HepG2 (cell line): ENCODE measurements at regions not wholly inside any gene's neighbourhood (a gene's known extent, or its start where the extent isn't known, plus 50 kb on each side); places are given as distances from the start of the nearest gene placed in this dataset.

Experiments
- ATAC-seq: fragments of 200-7000 bp; cut with Tn5 transposase; 3 replicates; pipeline ENCODE4 v1.9.1; 2020; ENCODE audit warnings: mild to moderate bottlenecking, moderate library complexity
- BruUV-seq: library from RNA; stranded (reverse); fragments of 400-500 nt; replicated peaks from 2 replicates; lab custom pipeline; 2021; lab: Mats Ljungman, UMichigan
- CTCF ChIA-PET: fragments of 300-600 bp; formaldehyde crosslinking; extraction: SDS; loops from one replicate; lab custom pipeline; 2021; ENCODE audit warnings: low total read pairs, inconsistent platforms, low intra/inter-chr PET ratio; lab: Yijun Ruan, JAX
- POLR2A ChIA-PET: fragments of 350-600 bp; sonication (Branson Sonifier 250); formaldehyde crosslinking; loops from one replicate; lab custom pipeline; 2020; ENCODE audit warnings: antibody characterized with exemption, inconsistent platforms; lab: Yijun Ruan, JAX
- DNase-seq: peaks from one replicate; pipeline ENCODE4 v3.0.0-alpha.2; 2015; ENCODE audit warnings: low spot score
- FAIRE-seq: peaks from 3 replicates; lab custom pipeline; 2011; peaks lifted over from hg19 to GRCh38; lab: Jason Lieb, UNC
- H2AFZ ChIP-seq: one replicate; pipeline ENCODE4 v1.6.1; 2011; ENCODE audit warnings: low read length, inconsistent platforms
- H3K27ac ChIP-seq: fragments of 300-600 bp; 3 replicates; pipeline ENCODE4 v1.8.0; 2011; ENCODE audit warnings: mixed run types, mild to moderate bottlenecking, mixed read lengths, low read length, inconsistent platforms; ENCODE audit not compliant: insufficient read depth; ENCODE audit errors: extremely low read length
- H3K27me3 ChIP-seq, 2 experiments: fragments of 200-600 bp in 1 of 2; 2 replicates in 1 of 2; 3 replicates in 1 of 2; pipeline versions ENCODE4 v1.6.0 to v1.8.0; 2011; ENCODE audit warnings: low read length in 2 of 2, mild to moderate bottlenecking in 2 of 2, moderate library complexity in 2 of 2, inconsistent platforms in 1 of 2; ENCODE audit not compliant: insufficient read depth in 2 of 2, control insufficient read depth in 1 of 2
- H3K36me3 ChIP-seq, 2 experiments: fragments of 200-600 bp in 1 of 2; replicated peaks in 1 of 2; 2 replicates in 1 of 2; 3 replicates in 1 of 2; pipeline versions ENCODE4 v1.5.1 to v1.8.0; 2011; ENCODE audit warnings: low read length in 2 of 2, inconsistent platforms in 1 of 2; ENCODE audit not compliant: insufficient read depth in 2 of 2, control insufficient read depth in 1 of 2
- H3K4me1 ChIP-seq: 2 replicates; pipeline ENCODE4 v1.5.1; 2012; ENCODE audit warnings: low read length, inconsistent platforms; ENCODE audit not compliant: insufficient read depth
- H3K4me2 ChIP-seq: 2 replicates; pipeline ENCODE4 v1.6.0; 2011; ENCODE audit warnings: low read depth, low read length, inconsistent platforms
- H3K4me3 ChIP-seq, 3 experiments: fragments of 200-600 bp in 1 of 3; sonication (generic), shearing (Covaris generic) in 1 of 3; replicated peaks in 1 of 3; 2 replicates each; pipeline ENCODE4 v1.5.1; 2011 to 2016; ENCODE audit warnings: low read length in 3 of 3, inconsistent platforms in 2 of 3, low read depth in 2 of 3, mild to moderate bottlenecking in 2 of 3, control low read depth in 1 of 3, mixed read lengths in 1 of 3; ENCODE audit not compliant: insufficient read depth in 1 of 3
- H3K79me2 ChIP-seq: one replicate; pipeline ENCODE4 v1.6.1; 2011; ENCODE audit warnings: low read length, inconsistent platforms; ENCODE audit not compliant: insufficient read depth
- H3K9ac ChIP-seq: 2 replicates; pipeline ENCODE4 v1.6.0; 2011; ENCODE audit warnings: mild to moderate bottlenecking, low read depth, low read length, inconsistent platforms; ENCODE audit not compliant: insufficient read depth
- H3K9me3 ChIP-seq: 2 replicates; pipeline ENCODE4 v1.5.1; 2012; ENCODE audit warnings: mild to moderate bottlenecking, low read length
- H4K20me1 ChIP-seq: 2 replicates; pipeline ENCODE4 v1.6.0; 2011; ENCODE audit warnings: inconsistent platforms, mild to moderate bottlenecking, low read length, moderate library complexity; ENCODE audit not compliant: insufficient read depth
- CEBPB ChIP-seq: IDR thresholded peaks from 2 replicates; pipeline ENCODE4 v1.6.1; 2011; ENCODE audit warnings: low read depth, low read length, improper control_type of control experiment, borderline replicate concordance
- ELF4 ChIP-seq: sonication (generic); formaldehyde crosslinking; IDR thresholded peaks from 2 replicates; pipeline ENCODE4 v1.5.0; 2020; ENCODE audit warnings: missing genetic modification reagents, mild to moderate bottlenecking, moderate library complexity, borderline replicate concordance
- JUN ChIP-seq: sonication (generic); formaldehyde crosslinking; IDR thresholded peaks from 2 replicates; pipeline ENCODE4 v1.4.0; 2020; ENCODE audit warnings: mild to moderate bottlenecking, missing genetic modification reagents
- NFATC3 ChIP-seq: sonication (generic); formaldehyde crosslinking; IDR thresholded peaks from 2 replicates; pipeline ENCODE4 v1.5.1; 2020; ENCODE audit warnings: mild to moderate bottlenecking, missing genetic modification reagents
- NR2F6 ChIP-seq, 2 experiments: IDR thresholded peaks; 2 replicates each; pipeline ENCODE4 v1.6.1; 2016; ENCODE audit warnings: antibody characterized with exemption in 1 of 2, mild to moderate bottlenecking in 1 of 2
- RFX1 ChIP-seq: fragments of 450-650 bp; IDR thresholded peaks from 2 replicates; pipeline ENCODE4 v1.6.1; 2017
- SP140L ChIP-seq: sonication (generic); formaldehyde crosslinking; IDR thresholded peaks from 2 replicates; pipeline ENCODE4 v1.4.0; 2020; ENCODE audit warnings: missing genetic modification reagents, borderline replicate concordance
- ZNF282 ChIP-seq: fragments of 450-650 bp; IDR thresholded peaks from 2 replicates; pipeline ENCODE4 v1.6.1; 2018; ENCODE audit not compliant: partially characterized antibody
- ZNF331 ChIP-seq: sonication (generic); formaldehyde crosslinking; IDR thresholded peaks from 2 replicates; pipeline ENCODE4 v1.4.0; 2020; ENCODE audit warnings: missing genetic modification reagents
- ZNF761 ChIP-seq: sonication (generic); formaldehyde crosslinking; conservative IDR thresholded peaks from 2 replicates; pipeline ENCODE4 v1.4.0; 2020; ENCODE audit warnings: mild to moderate bottlenecking, missing genetic modification reagents
- ZSCAN29 ChIP-seq: sonication (generic); formaldehyde crosslinking; conservative IDR thresholded peaks from 2 replicates; pipeline ENCODE4 v1.4.0; 2020; ENCODE audit warnings: mild to moderate bottlenecking, missing genetic modification reagents
- ZSCAN9 ChIP-seq: IDR thresholded peaks from 2 replicates; pipeline ENCODE4 v1.6.1; 2016; ENCODE audit warnings: borderline replicate concordance
- WGBS: methylation state at CpG from one replicate; pipeline ENCODE4 v1.1.6; 2017; ENCODE audit warnings: low lambda C conversion rate; 5-methylcytosine and 5-hydroxymethylcytosine counted together
- in situ Hi-C: cut with HindIII; loops from 2 replicates; pipeline ENCODE4 v1.10.0; 2017; ENCODE audit warnings: low pct_unique_long_range_greater_than_20kb; ENCODE audit not compliant: extremely low pct_ligation_motif_present
- intact Hi-C: fragments of 100-400 bp; cut with micrococcal nuclease; formaldehyde crosslinking; loops from one replicate; pipeline ENCODE4 v1.10.0; 2022; ENCODE audit not compliant: unreplicated experiment
- TF ChIP-seq, protein P1 (sequence below): IDR thresholded peaks from 2 replicates; pipeline ENCODE4 v1.6.1; 2016; ENCODE audit warnings: missing compliant biosample characterization, missing genetic modification reagents, borderline replicate concordance
- TF ChIP-seq, protein P2 (sequence below): conservative IDR thresholded peaks from 2 replicates; pipeline ENCODE4 v1.6.1; 2018; ENCODE audit warnings: missing genetic modification reagents

DNA sequence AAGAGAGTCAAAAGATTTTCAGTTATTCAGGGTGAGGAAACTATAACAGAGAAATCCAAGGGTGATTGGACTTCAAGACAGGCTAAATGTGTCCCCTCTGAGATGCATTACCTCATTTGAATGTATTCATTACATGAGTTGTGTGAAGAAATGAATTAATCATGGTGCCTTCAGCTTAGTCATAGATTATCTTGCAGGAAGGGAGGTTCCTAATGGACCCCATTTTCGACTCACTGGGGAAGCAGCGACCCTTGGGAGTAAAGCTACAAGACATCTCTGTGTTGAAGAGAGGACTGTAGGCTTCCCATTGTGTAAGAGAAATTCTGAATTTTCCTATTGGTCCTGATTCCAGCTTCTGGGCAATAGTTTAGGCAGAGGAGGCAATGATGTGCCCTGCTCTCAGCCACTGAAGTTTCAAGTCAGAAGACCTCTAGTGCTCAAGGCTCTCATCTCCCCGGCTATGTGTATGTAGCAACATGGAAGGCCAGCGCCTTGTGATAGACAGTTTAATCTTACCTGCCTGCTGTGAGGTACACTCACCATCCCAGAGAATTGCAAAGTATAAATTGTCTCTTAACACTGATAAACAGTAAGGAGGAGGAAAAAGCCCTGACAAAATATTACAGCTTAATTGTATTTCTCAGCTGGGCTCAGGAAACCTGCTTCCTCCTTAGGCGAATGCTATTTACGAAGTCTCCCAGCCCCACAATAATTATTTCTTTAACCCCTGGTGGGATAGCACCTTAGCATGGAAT lies 133.8 kb downstream of the PDCD6IP start:
- ChIA-PET POLR2A (no interaction called here), CTCF (no interaction called here)
- in situ Hi-C loops (no loop called here), intact Hi-C loops (no loop called here)
- WGBS = 40% methylated on average over 2 of the region's 6 CpGs
- no peak for ATAC-seq
- no peak for TF ChIP-seq JUN (CRISPR knock-in tag)
- no peak for TF ChIP-seq RFX1
- TF ChIP-seq ZNF282 = no peak
- no peak for TF ChIP-seq ZNF331 (CRISPR knock-in tag)
- TF ChIP-seq NR2F6 (IDR thresholded peaks at IDR 0.05) = no peak
- TF ChIP-seq NR2F6 (CRISPR knock-in tag; IDR thresholded peaks at IDR 0.05) = no peak
- TF ChIP-seq CEBPB = no peak
- no peak for TF ChIP-seq ZSCAN9 (CRISPR knock-in tag)
- TF ChIP-seq SP140L (CRISPR knock-in tag) = no peak
- TF ChIP-seq, protein P1, sequence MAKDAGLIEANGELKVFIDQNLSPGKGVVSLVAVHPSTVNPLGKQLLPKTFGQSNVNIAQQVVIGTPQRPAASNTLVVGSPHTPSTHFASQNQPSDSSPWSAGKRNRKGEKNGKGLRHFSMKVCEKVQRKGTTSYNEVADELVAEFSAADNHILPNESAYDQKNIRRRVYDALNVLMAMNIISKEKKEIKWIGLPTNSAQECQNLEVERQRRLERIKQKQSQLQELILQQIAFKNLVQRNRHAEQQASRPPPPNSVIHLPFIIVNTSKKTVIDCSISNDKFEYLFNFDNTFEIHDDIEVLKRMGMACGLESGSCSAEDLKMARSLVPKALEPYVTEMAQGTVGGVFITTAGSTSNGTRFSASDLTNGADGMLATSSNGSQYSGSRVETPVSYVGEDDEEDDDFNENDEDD (CRISPR knock-in tag) = no peak
- TF ChIP-seq ZNF761 = no peak
- TF ChIP-seq ELF4 = no peak
- TF ChIP-seq, protein P2, sequence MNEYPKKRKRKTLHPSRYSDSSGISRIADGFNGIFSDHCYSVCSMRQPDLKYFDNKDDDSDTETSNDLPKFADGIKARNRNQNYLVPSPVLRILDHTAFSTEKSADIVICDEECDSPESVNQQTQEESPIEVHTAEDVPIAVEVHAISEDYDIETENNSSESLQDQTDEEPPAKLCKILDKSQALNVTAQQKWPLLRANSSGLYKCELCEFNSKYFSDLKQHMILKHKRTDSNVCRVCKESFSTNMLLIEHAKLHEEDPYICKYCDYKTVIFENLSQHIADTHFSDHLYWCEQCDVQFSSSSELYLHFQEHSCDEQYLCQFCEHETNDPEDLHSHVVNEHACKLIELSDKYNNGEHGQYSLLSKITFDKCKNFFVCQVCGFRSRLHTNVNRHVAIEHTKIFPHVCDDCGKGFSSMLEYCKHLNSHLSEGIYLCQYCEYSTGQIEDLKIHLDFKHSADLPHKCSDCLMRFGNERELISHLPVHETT (CRISPR knock-in tag) = no peak
- TF ChIP-seq ZSCAN29 (CRISPR knock-in tag) = no peak
- no peak for TF ChIP-seq NFATC3 (CRISPR knock-in tag)
- Histone ChIP-seq H2AFZ (no peak overlapping the region), H4K20me1 (no peaks in the 10 kb centered on the region), H3K79me2 (no peaks in the 10 kb centered on the region), H3K9me3 (no peaks in the 10 kb centered on the region), H3K27me3 (peaks cover 0 to 4% of the 10 kb centered on the region in 2 experiments; a peak in 1 of 5 replicates), H3K36me3 (no peaks in the 10 kb centered on the region), H3K4me1 (no peaks in the 10 kb centered on the region), H3K4me3 (no peak overlapping the region), H3K27ac (no peak overlapping the region), H3K4me2 (no peak overlapping the region), H3K9ac (no peak overlapping the region)
- no TSS peak for BruUV-seq
- FAIRE-seq = no peak
- no peak for DNase-seq
